GM23338 (cell line): ENCODE measurements at regions not wholly inside any gene's neighbourhood (a gene's known extent, or its start where the extent isn't known, plus 50 kb on each side); places are given as distances from the start of the nearest gene placed in this dataset.

Experiments
- ATAC-seq: fragments of 200-7000 bp; cut with Tn5 transposase; 3 replicates; pipeline ENCODE4 v1.9.1; 2020
- DNase-seq: peaks from one replicate; pipeline ENCODE4 v3.0.0-alpha.2; 2015; ENCODE audit warnings: low spot score
- H2AFZ ChIP-seq: fragments of 200-600 bp; sonication (generic); 2 replicates; pipeline ENCODE4 v1.8.0; 2016; ENCODE audit warnings: antibody characterized with exemption, mild to moderate bottlenecking, moderate library complexity
- H3F3A ChIP-seq: fragments of 200-600 bp; sonication (generic); replicated peaks from 2 replicates; pipeline ENCODE4 v1.8.0; 2017; ENCODE audit warnings: antibody characterized with exemption, mixed run types, low read depth
- H3K27ac ChIP-seq: fragments of 200-600 bp; sonication (generic); 2 replicates; pipeline ENCODE4 v1.6.1; 2016; ENCODE audit warnings: low read depth
- H3K27me3 ChIP-seq: fragments of 200-600 bp; sonication (generic); 2 replicates; pipeline ENCODE4 v1.8.0; 2016; ENCODE audit warnings: mild to moderate bottlenecking, mixed run types, moderate library complexity; ENCODE audit not compliant: insufficient read depth
- H3K36me3 ChIP-seq: fragments of 200-600 bp; sonication (generic); 2 replicates; pipeline ENCODE4 v1.8.0; 2016; ENCODE audit warnings: mild to moderate bottlenecking; ENCODE audit not compliant: insufficient read depth
- H3K4me1 ChIP-seq: fragments of 200-600 bp; sonication (generic); 2 replicates; pipeline ENCODE4 v1.8.0; 2016; ENCODE audit warnings: mild to moderate bottlenecking, moderate library complexity; ENCODE audit not compliant: insufficient read depth
- H3K4me2 ChIP-seq: fragments of 200-600 bp; sonication (generic); 2 replicates; pipeline ENCODE4 v1.7.1; 2017; ENCODE audit warnings: mixed run types
- H3K4me3 ChIP-seq: fragments of 200-600 bp; sonication (generic); 2 replicates; pipeline ENCODE4 v1.6.1; 2016; ENCODE audit warnings: mixed run types
- H3K79me2 ChIP-seq: fragments of 200-600 bp; sonication (generic); replicated peaks from 2 replicates; pipeline ENCODE4 v1.8.0; 2017; ENCODE audit warnings: mild to moderate bottlenecking; ENCODE audit not compliant: insufficient read depth
- H3K9me2 ChIP-seq: fragments of 200-600 bp; sonication (generic); 2 replicates; pipeline ENCODE4 v1.8.0; 2017; ENCODE audit not compliant: insufficient read depth
- H4K20me1 ChIP-seq: fragments of 200-600 bp; sonication (generic); replicated peaks from 2 replicates; pipeline ENCODE4 v1.8.0; 2017; ENCODE audit warnings: mild to moderate bottlenecking; ENCODE audit not compliant: insufficient read depth
- H3K27ac Mint-ChIP-seq: 2 replicates; pipeline ENCODE4 v1.8.0; 2020; ENCODE audit warnings: inconsistent platforms, mild to moderate bottlenecking, moderate library complexity, mixed read lengths
- H3K27me3 Mint-ChIP-seq: 3 replicates; pipeline ENCODE4 v1.8.0; 2022; ENCODE audit warnings: low read depth, mild to moderate bottlenecking, moderate library complexity, mixed read lengths, inconsistent platforms; ENCODE audit not compliant: insufficient read depth, poor library complexity
- H3K36me3 Mint-ChIP-seq: 3 replicates; pipeline ENCODE4 v1.8.0; 2021; ENCODE audit warnings: low read depth, mild to moderate bottlenecking, inconsistent platforms, moderate library complexity, mixed read lengths
- H3K4me1 Mint-ChIP-seq: 3 replicates; pipeline ENCODE4 v1.8.0; 2020; ENCODE audit warnings: mild to moderate bottlenecking, inconsistent platforms, mixed read lengths
- H3K4me3 Mint-ChIP-seq: 3 replicates; pipeline ENCODE4 v1.8.0; 2021; ENCODE audit warnings: moderate library complexity, mild to moderate bottlenecking, inconsistent platforms, mixed read lengths
- H3K9me3 Mint-ChIP-seq: 3 replicates; pipeline ENCODE4 v1.8.0; 2020; ENCODE audit warnings: moderate library complexity, mild to moderate bottlenecking, inconsistent platforms, mixed read lengths
- EZH2 ChIP-seq: fragments of 200-600 bp; sonication (generic); IDR thresholded peaks from one replicate; pipeline ENCODE4 v1.8.0; 2017; ENCODE audit warnings: antibody characterized with exemption, mild to moderate bottlenecking, low read depth; ENCODE audit not compliant: unreplicated experiment
- EZH2phosphoT487 ChIP-seq: fragments of 200-600 bp; sonication (generic); IDR thresholded peaks from one replicate; pipeline ENCODE4 v1.8.1; 2018; ENCODE audit warnings: antibody characterized with exemption; ENCODE audit not compliant: unreplicated experiment
- NANOG ChIP-seq: IDR thresholded peaks from 2 replicates; pipeline ENCODE4 v1.6.1; 2016; ENCODE audit warnings: antibody characterized with exemption, borderline replicate concordance
- POLR2AphosphoS5 ChIP-seq: IDR thresholded peaks from 2 replicates; pipeline ENCODE4 v1.6.1; 2016; ENCODE audit warnings: antibody characterized with exemption, low read depth
- STAT1 ChIP-seq: IDR thresholded peaks from one replicate; pipeline ENCODE4 v1.6.1; 2016; ENCODE audit warnings: antibody characterized with exemption; ENCODE audit not compliant: unreplicated experiment
- ZNF114 ChIP-seq: fragments of 250-450 bp; sonication (Bioruptor Pico); IDR thresholded peaks from 2 replicates; pipeline ENCODE4 v1.5.0; 2020; ENCODE audit warnings: mild to moderate bottlenecking, moderate library complexity
- TF ChIP-seq, protein P1 (sequence below): IDR thresholded peaks from one replicate; pipeline ENCODE4 v1.6.1; 2018; ENCODE audit warnings: antibody characterized with exemption; ENCODE audit not compliant: unreplicated experiment
- TF ChIP-seq, protein P2 (sequence below): fragments of 250-450 bp; sonication (Bioruptor Pico); IDR thresholded peaks from 2 replicates; pipeline ENCODE4 v1.5.0; 2020; ENCODE audit warnings: mild to moderate bottlenecking, moderate library complexity
- TF ChIP-seq, protein P3 (sequence below), 2 experiments: fragments of 200-600 bp in 1 of 2; sonication (generic) in 1 of 2; conservative IDR thresholded peaks; 2 replicates each; pipeline versions ENCODE4 v1.5.1 to v1.6.1; 2016 to 2017; ENCODE audit warnings: antibody characterized with exemption in 2 of 2, low read depth in 2 of 2, mild to moderate bottlenecking in 2 of 2, moderate library complexity in 1 of 2

DNA sequence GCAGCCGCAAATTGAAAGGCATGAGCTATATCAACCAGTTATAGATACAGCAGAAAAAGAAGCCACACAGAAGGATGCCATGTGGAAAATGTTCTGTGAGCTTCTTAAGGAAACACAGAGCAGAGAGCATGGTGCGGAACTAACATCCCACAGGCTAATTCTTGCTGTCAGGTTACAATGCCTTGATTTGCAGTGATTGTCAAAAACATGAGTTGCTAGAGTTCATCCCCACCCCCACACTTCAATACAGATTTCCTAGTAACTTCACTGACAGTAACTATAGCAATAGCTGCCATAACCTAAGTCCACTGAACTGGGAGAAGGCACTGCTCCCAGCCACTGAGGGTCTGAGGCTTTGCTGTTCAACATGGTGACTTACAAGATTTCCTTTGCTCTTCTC is 821.6 kb downstream of the SQOR start (continued):
- TF ChIP-seq, protein P1, sequence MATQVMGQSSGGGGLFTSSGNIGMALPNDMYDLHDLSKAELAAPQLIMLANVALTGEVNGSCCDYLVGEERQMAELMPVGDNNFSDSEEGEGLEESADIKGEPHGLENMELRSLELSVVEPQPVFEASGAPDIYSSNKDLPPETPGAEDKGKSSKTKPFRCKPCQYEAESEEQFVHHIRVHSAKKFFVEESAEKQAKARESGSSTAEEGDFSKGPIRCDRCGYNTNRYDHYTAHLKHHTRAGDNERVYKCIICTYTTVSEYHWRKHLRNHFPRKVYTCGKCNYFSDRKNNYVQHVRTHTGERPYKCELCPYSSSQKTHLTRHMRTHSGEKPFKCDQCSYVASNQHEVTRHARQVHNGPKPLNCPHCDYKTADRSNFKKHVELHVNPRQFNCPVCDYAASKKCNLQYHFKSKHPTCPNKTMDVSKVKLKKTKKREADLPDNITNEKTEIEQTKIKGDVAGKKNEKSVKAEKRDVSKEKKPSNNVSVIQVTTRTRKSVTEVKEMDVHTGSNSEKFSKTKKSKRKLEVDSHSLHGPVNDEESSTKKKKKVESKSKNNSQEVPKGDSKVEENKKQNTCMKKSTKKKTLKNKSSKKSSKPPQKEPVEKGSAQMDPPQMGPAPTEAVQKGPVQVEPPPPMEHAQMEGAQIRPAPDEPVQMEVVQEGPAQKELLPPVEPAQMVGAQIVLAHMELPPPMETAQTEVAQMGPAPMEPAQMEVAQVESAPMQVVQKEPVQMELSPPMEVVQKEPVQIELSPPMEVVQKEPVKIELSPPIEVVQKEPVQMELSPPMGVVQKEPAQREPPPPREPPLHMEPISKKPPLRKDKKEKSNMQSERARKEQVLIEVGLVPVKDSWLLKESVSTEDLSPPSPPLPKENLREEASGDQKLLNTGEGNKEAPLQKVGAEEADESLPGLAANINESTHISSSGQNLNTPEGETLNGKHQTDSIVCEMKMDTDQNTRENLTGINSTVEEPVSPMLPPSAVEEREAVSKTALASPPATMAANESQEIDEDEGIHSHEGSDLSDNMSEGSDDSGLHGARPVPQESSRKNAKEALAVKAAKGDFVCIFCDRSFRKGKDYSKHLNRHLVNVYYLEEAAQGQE, result no peak

DNA sequence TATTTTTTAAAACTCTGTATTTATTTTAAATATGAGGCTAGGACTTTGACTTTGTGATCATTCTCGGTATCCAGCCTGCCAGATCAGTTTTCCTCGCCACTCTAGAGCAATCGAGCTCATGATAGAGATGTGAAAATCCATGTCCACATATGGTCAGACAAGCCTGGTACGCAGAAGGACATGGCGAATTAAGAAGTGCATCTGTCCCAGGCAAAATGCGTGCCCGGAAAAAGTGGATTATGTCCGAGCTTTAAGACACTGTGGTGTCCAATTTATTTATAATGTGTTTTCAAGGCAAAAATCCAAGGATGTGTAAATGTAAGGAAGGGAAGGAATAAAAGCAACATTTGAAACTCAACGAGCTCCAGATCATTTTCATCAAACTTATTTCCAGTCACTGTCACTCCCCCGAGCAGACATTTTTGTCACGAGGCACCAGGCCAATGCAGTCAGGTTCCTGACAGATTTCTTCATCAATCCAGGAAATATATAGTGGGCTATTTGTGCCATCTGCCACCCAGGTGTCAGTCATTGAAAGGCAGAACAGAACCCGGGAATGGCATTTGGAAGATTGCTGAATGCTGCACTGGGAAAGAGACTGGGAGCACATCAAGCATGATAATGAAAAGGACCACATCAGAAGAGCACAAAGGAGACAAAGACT is 825.7 kb downstream of the SQOR start:
- Histone ChIP-seq H3F3A (no peaks in the 10 kb centered on the region), H3K79me2 (no peaks in the 10 kb centered on the region), H3K27me3 (no peaks in the 10 kb centered on the region), H3K4me3 (no peak overlapping the region), H3K9me2 (peaks cover 7% of the 10 kb centered on the region), H3K4me2 (no peak overlapping the region), H2AFZ (peak overlapping the region; percentile 11; the same call in 1 of the 2 replicates), H4K20me1 (no peaks in the 10 kb centered on the region), H3K27ac (no peak overlapping the region), H3K36me3 (no peaks in the 10 kb centered on the region; the same call in 1 of the 2 replicates), H3K4me1 (peaks cover 23% of the 10 kb centered on the region)
- Mint-ChIP-seq H3K4me3 (no peak overlapping the region), H3K9me3 (peaks cover 50% of the 10 kb centered on the region), H3K27me3 (no peaks in the 10 kb centered on the region), H3K36me3 (peaks cover 4% of the 10 kb centered on the region), H3K4me1 (peaks cover 15% of the 10 kb centered on the region; the same call in 2 of the 3 replicates), H3K27ac (no peak overlapping the region)
- DNase-seq (no peak), ATAC-seq (no peak)
- TF ChIP-seq STAT1 (no peak), EZH2phosphoT487 (no peak), POLR2AphosphoS5 (no peak), NANOG (no peak), ZNF114 (no peak), EZH2 (no peak)
- TF ChIP-seq, protein P2, sequence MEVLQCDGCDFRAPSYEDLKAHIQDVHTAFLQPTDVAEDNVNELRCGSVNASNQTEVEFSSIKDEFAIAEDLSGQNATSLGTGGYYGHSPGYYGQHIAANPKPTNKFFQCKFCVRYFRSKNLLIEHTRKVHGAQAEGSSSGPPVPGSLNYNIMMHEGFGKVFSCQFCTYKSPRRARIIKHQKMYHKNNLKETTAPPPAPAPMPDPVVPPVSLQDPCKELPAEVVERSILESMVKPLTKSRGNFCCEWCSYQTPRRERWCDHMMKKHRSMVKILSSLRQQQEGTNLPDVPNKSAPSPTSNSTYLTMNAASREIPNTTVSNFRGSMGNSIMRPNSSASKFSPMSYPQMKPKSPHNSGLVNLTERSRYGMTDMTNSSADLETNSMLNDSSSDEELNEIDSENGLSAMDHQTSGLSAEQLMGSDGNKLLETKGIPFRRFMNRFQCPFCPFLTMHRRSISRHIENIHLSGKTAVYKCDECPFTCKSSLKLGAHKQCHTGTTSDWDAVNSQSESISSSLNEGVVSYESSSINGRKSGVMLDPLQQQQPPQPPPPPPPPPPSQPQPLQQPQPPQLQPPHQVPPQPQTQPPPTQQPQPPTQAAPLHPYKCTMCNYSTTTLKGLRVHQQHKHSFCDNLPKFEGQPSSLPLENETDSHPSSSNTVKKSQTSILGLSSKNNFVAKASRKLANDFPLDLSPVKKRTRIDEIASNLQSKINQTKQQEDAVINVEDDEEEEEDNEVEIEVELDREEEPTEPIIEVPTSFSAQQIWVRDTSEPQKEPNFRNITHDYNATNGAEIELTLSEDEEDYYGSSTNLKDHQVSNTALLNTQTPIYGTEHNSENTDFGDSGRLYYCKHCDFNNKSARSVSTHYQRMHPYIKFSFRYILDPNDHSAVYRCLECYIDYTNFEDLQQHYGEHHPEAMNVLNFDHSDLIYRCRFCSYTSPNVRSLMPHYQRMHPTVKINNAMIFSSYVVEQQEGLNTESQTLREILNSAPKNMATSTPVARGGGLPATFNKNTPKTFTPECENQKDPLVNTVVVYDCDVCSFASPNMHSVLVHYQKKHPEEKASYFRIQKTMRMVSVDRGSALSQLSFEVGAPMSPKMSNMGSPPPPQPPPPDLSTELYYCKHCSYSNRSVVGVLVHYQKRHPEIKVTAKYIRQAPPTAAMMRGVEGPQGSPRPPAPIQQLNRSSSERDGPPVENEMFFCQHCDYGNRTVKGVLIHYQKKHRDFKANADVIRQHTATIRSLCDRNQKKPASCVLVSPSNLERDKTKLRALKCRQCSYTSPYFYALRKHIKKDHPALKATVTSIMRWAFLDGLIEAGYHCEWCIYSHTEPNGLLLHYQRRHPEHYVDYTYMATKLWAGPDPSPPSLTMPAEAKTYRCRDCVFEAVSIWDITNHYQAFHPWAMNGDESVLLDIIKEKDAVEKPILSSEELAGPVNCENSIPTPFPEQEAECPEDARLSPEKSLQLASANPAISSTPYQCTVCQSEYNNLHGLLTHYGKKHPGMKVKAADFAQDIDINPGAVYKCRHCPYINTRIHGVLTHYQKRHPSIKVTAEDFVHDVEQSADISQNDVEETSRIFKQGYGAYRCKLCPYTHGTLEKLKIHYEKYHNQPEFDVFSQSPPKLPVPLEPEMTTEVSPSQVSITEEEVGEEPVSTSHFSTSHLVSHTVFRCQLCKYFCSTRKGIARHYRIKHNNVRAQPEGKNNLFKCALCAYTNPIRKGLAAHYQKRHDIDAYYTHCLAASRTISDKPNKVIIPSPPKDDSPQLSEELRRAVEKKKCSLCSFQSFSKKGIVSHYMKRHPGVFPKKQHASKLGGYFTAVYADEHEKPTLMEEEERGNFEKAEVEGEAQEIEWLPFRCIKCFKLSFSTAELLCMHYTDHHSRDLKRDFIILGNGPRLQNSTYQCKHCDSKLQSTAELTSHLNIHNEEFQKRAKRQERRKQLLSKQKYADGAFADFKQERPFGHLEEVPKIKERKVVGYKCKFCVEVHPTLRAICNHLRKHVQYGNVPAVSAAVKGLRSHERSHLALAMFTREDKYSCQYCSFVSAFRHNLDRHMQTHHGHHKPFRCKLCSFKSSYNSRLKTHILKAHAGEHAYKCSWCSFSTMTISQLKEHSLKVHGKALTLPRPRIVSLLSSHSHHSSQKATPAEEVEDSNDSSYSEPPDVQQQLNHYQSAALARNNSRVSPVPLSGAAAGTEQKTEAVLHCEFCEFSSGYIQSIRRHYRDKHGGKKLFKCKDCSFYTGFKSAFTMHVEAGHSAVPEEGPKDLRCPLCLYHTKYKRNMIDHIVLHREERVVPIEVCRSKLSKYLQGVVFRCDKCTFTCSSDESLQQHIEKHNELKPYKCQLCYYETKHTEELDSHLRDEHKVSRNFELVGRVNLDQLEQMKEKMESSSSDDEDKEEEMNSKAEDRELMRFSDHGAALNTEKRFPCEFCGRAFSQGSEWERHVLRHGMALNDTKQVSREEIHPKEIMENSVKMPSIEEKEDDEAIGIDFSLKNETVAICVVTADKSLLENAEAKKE, result no peak
- TF ChIP-seq, protein P3, sequence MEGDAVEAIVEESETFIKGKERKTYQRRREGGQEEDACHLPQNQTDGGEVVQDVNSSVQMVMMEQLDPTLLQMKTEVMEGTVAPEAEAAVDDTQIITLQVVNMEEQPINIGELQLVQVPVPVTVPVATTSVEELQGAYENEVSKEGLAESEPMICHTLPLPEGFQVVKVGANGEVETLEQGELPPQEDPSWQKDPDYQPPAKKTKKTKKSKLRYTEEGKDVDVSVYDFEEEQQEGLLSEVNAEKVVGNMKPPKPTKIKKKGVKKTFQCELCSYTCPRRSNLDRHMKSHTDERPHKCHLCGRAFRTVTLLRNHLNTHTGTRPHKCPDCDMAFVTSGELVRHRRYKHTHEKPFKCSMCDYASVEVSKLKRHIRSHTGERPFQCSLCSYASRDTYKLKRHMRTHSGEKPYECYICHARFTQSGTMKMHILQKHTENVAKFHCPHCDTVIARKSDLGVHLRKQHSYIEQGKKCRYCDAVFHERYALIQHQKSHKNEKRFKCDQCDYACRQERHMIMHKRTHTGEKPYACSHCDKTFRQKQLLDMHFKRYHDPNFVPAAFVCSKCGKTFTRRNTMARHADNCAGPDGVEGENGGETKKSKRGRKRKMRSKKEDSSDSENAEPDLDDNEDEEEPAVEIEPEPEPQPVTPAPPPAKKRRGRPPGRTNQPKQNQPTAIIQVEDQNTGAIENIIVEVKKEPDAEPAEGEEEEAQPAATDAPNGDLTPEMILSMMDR (conservative IDR thresholded peaks at IDR 0.05; ENCODE audit: low read depth in 2 of 2), result no peak
- TF ChIP-seq, protein P1, result no peak
